SU-DHL-6 (cell line): ENCODE measurements at regions not wholly inside any gene's neighbourhood (a gene's known extent, or its start where the extent isn't known, plus 50 kb on each side); places are given as distances from the start of the nearest gene placed in this dataset.

Experiments used
- H2AFZ ChIP-seq: fragments of 200-600 bp; sonication (generic); 2 replicates; pipeline ENCODE4 v1.6.1; 2014; ENCODE audit warnings: low read depth, mild to moderate bottlenecking, moderate library complexity, mixed read lengths, antibody characterized with exemption, low read length; ENCODE audit not compliant: severe bottlenecking
- H3F3A ChIP-seq: fragments of 200-600 bp; shearing (Covaris generic); 2 replicates; pipeline ENCODE4 v1.6.0; 2016; ENCODE audit warnings: antibody characterized with exemption, mild to moderate bottlenecking; ENCODE audit not compliant: insufficient read depth
- H3K27ac ChIP-seq: fragments of 200-600 bp; sonication (generic); 2 replicates; pipeline ENCODE4 v1.5.1; 2016; ENCODE audit warnings: low read depth, mild to moderate bottlenecking, low read length, moderate library complexity, mixed read lengths
- H3K27me3 ChIP-seq: fragments of 200-600 bp; sonication (generic), shearing (Covaris generic); 2 replicates; pipeline ENCODE4 v1.6.0; 2014; ENCODE audit warnings: mild to moderate bottlenecking, low read length
- H3K36me3 ChIP-seq: fragments of 200-600 bp; sonication (generic); 2 replicates; pipeline ENCODE4 v1.6.1; 2014; ENCODE audit warnings: mild to moderate bottlenecking, low read length, mixed read lengths
- H3K4me2 ChIP-seq: fragments of 300-600, 200-600 bp; shearing (Covaris generic), sonication (generic); 2 replicates; pipeline ENCODE4 v1.6.0; 2014; ENCODE audit warnings: low read length, low read depth, mild to moderate bottlenecking; ENCODE audit not compliant: poor library complexity, severe bottlenecking
- H3K4me3 ChIP-seq: fragments of 200-600 bp; sonication (generic); 2 replicates; pipeline ENCODE4 v1.5.1; 2014; ENCODE audit warnings: antibody characterized with exemption, low read length, mild to moderate bottlenecking, mixed read lengths; ENCODE audit not compliant: insufficient read depth, poor library complexity, severe bottlenecking
- H3K79me2 ChIP-seq: fragments of 200-600 bp; sonication (generic); 2 replicates; pipeline ENCODE4 v1.6.1; 2014; ENCODE audit warnings: mild to moderate bottlenecking, low read length, moderate library complexity; ENCODE audit not compliant: insufficient read depth
- H3K9ac ChIP-seq: fragments of 200-600 bp; sonication (generic); 2 replicates; pipeline ENCODE4 v1.7.0; 2014; ENCODE audit warnings: mild to moderate bottlenecking, low read length
- H3K9me2 ChIP-seq: fragments of 200-600 bp; sonication (generic); replicated peaks from 2 replicates; pipeline ENCODE4 v1.6.1; 2014; ENCODE audit warnings: low read length; ENCODE audit not compliant: insufficient read depth
- H3K9me3 ChIP-seq: fragments of 200-600 bp; sonication (generic); 2 replicates; pipeline ENCODE4 v1.6.1; 2014; ENCODE audit warnings: low read length, mixed read lengths; ENCODE audit not compliant: insufficient read depth
- H4K20me1 ChIP-seq: fragments of 200-600 bp; sonication (generic); 2 replicates; pipeline ENCODE4 v1.6.1; 2014; ENCODE audit warnings: low read depth, mild to moderate bottlenecking, antibody characterized with exemption, low read length, moderate library complexity, mixed read lengths
- CTCF ChIP-seq: fragments of 200-600 bp; sonication (generic); IDR thresholded peaks from one replicate; pipeline ENCODE4 v1.5.1; 2017; ENCODE audit warnings: antibody characterized with exemption, mild to moderate bottlenecking, low read length, moderate library complexity; ENCODE audit not compliant: insufficient read depth, poor library complexity, severe bottlenecking
- EZH2phosphoT487 ChIP-seq: fragments of 200-600 bp; sonication (generic), shearing (Covaris generic); conservative IDR thresholded peaks from 2 replicates; pipeline ENCODE4 v1.6.1; 2018; ENCODE audit warnings: mild to moderate bottlenecking, antibody characterized with exemption, low read length, moderate library complexity, mixed read lengths

- Histone ChIP-seq H2AFZ (no peak overlapping the region), H3K79me2 (no peaks in the 10 kb centered on the region), H3K4me2 (no peak overlapping the region), H3K36me3 (no peaks in the 10 kb centered on the region), H3F3A (no peaks in the 10 kb centered on the region), H3K27me3 (no peaks in the 10 kb centered on the region), H3K4me3 (no peak overlapping the region), H4K20me1 (no peaks in the 10 kb centered on the region), H3K9ac (no peak overlapping the region), H3K9me3 (no peaks in the 10 kb centered on the region), H3K9me2 (no peaks in the 10 kb centered on the region), H3K27ac (no peak overlapping the region)
- TF ChIP-seq CTCF (no peak), EZH2phosphoT487 (no peak)
Measured at GRCh38 chr2:145112467-145112866, 592.5 kb upstream of the ZEB2 start.

GRCh38 chr2:145110668-145111356 lies 590.9 kb upstream of the ZEB2 start:
- H3K36me3 ChIP-seq, result no peaks in the 10 kb centered on the region
- H3K9ac ChIP-seq, result no peak overlapping the region
- no peaks in the 10 kb centered on the region for H3K27me3 ChIP-seq
- no peak overlapping the region for H3K4me2 ChIP-seq
- H3F3A ChIP-seq, result no peaks in the 10 kb centered on the region
- H3K27ac ChIP-seq, result no peak overlapping the region
- H3K4me3 ChIP-seq, result no peak overlapping the region
- TF ChIP-seq EZH2phosphoT487, result no peak
- TF ChIP-seq CTCF, result no peak
- no peaks in the 10 kb centered on the region for H4K20me1 ChIP-seq
- H2AFZ ChIP-seq, result no peak overlapping the region
- no peaks in the 10 kb centered on the region for H3K9me3 ChIP-seq
- no peaks in the 10 kb centered on the region for H3K9me2 ChIP-seq
- no peaks in the 10 kb centered on the region for H3K79me2 ChIP-seq

- no peaks in the 10 kb centered on the region for H3K9me2 ChIP-seq
- no peaks in the 10 kb centered on the region for H4K20me1 ChIP-seq
- no peaks in the 10 kb centered on the region for H3K9me3 ChIP-seq
- H3K27ac ChIP-seq, result no peak overlapping the region
- H3K79me2 ChIP-seq, result no peaks in the 10 kb centered on the region
- no peaks in the 10 kb centered on the region for H3F3A ChIP-seq
- no peak for TF ChIP-seq CTCF
- TF ChIP-seq EZH2phosphoT487, result no peak
- H3K27me3 ChIP-seq, result no peaks in the 10 kb centered on the region
- H3K4me2 ChIP-seq, result no peak overlapping the region
- H3K36me3 ChIP-seq, result no peaks in the 10 kb centered on the region
- H2AFZ ChIP-seq, result no peak overlapping the region
- H3K4me3 ChIP-seq, result no peak overlapping the region
- H3K9ac ChIP-seq, result no peak overlapping the region
Measured at GRCh38 chr2:145108959-145109710, 589.2 kb upstream of the ZEB2 start.
